ENCODE measurements at regions not wholly inside any gene's neighbourhood (a gene's known extent, or its start where the extent isn't known, plus 50 kb on each side); places are given as distances from the start of the nearest gene placed in this dataset.
"Not testable (repeated sequence)": the region's sequence is repeated elsewhere in the genome, so short reads cannot be mapped to it uniquely, and the experiment has no call there.

DNA sequence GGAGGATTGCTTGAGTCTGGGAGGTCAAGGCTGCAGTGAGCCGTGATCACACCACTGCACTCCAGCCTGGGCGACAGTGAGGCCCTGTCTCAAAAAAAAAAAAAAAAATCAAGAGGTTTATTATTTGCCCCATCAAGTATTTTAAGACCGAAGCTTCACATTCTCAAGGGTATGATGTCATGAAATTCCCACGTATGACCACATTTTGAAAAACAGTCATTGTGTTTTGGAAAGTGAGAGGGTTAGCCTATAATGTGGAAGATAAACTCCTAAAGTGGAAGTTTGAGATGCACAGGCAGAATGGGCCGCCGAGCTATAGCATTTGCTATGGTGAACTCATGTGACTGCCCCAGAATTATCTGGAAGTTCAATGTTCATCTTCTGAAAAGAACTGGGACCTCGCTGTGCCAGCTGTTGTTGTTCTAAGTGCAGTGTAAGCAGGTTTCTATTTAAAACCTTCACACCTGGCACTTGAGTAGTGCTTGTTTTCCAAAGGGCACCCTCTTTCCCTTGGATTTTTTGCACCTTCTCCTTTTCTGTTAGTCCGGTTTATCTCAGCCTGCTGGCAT, 96.9 kb upstream of the SLC25A33 start:
- DNase-seq, result no peak

DNA sequence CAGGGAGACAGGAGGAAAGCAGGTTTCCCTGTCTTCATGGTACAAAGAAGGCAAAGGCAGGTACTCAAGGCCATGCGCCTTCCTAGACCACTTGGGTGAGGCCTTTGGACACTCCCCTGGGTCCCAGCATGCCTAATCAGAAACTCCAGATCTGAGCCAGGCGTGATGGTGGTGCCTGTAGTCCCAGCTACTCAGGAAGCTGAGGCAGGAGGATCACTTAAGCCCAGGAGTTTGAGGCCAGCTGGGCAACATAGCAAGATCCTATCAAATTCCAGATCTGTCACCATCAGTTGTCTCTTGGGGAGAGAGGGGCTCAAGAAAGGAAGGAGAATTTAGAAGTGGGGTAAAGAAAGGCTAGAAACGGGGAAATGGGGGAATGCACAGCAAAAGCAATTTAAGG, 96.3 kb upstream of the SLC25A33 start:
- no peak for DNase-seq

DNA sequence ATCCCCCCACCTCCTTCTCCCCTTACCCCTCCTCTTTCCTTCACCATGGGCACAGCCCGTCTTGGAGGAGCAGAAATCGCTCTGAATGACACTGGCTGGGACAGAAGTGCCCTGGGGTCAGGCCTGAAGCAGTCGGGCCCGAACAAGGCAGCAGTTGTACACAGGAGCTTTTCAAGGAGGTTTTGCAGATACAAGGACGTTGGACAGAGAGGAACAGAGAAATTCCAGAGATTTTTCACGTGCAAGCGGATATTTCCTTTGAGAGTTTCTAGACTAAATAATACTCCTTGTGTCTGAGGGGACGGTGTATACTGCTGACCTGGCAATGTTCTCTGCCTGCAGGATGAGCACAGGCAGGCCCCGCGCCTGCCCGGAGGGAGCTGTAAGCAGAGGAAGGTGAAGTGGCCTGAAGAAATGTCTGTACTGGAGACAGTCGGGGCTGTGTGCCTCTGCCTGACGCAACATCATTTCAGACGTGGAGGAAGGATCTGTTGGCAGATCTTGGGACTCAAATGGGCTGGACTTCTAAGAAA, 95.3 kb upstream of the SLC25A33 start:
- no peak for DNase-seq

DNA sequence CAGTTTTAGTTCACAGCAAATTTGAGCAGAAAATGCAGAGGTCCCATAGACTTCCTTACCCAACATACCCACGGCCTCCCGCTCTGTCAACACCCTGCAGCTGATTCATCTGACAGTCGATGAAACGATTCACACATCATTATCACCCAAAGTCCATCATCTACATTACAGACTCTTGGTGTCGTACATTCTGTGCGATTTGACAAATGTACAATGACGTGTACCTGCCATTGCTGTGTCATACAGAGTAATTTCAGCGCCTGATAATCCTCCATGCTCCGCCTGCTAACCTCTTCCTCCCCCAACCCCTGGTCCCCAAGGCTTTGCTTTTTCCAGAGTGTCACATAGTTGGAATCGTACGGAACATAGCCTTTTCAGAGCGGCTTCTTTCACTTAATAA, 94.7 kb upstream of the SLC25A33 start:
- DNase-seq, result no peak

DNA sequence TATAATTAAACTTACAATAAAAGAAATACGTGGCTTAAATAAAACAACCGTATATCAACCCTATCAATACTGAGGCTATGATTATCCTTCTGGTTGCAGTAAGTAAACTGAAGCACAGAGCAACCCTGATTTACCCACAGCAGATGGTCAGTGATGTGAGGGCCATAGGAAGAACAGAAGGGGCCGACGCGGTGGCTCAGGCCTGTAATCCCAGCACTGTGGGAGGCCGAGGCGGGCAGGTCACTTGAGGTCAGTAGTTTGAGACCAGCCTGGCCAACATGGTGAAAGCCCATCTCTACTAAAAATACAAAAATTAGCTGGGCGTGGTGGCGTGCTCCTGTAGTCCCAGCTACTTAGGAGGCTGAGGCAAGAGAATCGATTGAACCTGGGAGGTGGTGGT, 94.2 kb upstream of the SLC25A33 start:
- not testable (repeated sequence) for DNase-seq

DNA sequence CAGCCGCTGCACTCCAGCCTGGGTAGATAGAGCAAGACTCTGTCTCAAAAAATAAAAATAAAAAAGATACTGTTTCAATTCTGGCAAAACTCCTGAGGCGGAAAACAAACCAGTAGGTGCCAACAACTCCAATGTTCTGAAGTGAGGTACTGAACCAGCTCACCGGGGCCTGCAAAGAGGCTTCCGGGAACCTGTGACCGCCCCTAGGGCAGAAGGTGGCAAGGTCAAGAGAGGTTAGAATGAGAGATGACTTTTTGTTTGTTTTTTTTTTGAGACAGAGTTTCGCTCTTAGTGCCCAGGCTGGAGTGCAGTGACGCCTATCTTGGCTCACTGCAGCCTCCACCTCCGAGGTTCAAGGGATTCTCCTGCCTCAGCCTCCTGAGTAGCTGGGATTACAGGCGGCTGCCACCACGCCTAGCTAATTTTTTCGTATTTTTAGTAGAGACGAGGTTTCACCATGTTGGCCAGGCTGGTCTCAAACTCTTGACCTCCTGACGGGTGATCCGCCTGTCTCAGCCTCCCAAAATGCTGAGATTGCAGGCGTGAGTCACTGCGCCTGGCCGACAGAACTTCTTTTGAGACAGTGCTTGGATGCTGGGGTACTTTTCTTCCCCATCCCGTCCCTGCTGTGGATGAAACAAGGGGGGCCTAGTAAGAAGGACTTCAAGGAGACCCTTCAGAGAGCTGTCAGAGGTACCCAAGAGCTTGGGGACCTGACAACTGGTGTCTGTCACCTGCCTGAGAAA, 91.9 kb upstream of the SLC25A33 start:
- no peak for DNase-seq

DNA sequence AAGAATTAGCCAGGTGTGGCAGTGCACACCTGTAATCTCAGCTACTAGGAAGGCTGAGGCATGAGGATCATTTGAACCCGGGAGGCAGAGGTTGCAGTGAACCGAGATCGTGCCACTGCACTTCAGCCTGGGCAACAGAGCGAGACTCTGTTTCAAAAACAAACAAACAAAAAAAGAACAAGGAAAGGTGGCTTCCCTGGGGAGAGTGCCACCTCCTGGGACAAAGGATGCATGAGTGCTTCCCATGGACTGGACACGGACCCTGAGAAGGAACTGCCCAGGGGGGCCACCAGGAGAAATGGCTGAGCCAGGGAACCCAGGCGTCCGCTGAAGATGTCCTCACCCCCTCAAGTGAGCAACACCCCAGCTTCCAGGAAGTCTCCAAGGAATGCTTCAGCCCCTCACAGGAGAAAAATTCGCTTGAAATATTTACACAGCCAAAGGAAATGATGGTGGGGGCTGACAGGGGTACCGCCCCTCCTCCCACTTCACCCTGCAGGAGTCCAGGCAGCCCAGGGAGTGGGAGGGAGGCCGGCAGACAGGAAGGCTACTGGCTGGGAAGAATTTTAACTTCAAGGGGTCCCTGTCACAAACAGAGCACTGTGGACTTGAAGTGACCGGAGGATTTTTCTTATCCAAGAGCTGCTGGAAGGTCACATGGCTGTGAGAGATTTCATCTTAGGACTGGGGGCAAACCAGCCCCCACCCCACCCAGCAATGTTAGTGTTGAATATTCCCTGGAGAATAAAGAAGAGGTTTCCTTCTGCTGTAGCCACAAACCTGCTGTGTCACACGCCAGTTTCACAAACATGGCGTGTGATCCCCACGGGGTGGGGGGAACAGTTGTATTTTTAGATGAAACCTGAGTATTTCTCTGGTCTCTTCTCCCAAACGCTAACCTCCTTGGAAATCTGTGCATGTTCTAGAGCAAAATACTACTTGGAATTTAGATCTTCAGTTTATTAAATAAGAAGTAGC, 90.8 kb upstream of the SLC25A33 start:
- DNase-seq, result no peak

DNA sequence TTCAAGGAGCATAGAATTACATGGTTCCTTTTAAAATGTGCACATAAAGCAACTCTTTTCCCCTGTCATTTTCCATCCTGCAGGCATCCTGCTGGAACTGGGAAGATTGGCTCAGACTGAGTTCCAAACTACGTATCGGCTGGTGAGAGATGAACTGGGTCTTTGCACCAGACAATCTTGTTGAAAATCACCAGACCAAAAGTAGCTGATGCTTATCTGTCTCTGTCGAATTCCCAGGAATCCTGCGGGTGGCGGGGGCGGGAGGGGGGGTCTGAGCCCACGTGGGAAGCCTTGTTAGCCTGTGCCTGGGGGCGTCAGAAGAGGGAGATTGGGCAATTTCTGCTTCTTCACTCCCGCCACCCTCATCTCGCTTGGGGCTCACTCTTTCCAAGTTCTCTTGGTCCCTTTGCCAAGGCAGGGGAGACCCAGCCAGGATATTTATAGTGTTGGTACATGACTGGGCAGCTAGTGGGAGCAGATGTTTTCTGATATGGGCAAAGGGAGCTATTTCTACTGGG, 90.1 kb upstream of the SLC25A33 start:
- no peak for DNase-seq

DNA sequence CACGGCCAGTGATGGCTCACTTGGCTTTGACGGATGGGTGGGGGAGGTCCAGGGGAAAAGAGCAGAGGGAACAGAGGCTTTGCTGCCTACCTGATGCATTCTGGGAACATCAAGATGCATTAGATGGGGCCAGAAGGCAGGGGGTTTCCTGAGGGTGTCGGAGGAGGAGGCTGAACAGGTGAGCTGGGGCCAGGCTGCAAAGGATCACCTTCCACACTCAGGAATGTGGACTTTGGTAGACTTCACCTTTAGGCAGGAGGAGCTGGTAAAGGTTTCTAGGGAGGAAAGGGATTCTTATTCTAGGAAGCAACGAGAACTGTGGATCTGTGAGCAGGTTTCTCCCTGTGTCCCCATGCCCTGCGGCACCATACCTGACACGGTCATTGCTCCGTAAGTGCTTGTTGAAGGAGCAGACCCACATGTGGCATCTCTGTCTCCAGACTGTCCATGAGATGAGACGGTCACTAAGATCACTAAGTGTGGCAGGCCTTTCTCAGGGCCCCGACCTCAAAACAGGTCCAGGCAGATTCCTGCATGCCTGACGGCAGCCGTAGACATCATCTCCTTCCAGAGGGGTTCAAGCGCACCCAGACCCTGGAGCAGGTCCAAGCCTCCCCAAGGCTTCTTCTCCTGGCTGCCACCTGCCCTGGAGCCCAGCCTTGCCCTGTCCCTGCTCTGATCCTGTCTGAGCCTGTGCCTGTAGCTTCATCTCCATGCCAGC, 89.1 kb upstream of the SLC25A33 start:
- DNase-seq, result no peak

DNA sequence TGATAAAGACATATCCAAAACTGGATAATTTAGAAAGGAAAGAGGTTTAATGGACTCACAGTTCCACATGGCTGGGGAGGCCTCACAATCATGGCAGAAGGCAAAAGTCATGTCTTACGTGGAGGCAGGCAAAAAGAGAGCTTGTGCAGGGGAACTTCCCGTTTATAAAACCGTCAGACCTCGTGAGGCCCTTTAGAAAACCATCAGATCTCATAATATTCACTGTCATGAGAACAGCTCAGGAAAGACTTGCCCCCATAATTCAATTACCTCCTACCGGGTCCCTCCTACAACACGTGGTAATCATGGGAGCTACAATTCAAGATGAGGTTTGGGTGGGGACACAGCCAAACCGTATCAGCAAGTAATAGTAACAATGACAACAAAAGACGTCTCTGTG, 88.2 kb upstream of the SLC25A33 start:
- DNase-seq, result no peak

DNA sequence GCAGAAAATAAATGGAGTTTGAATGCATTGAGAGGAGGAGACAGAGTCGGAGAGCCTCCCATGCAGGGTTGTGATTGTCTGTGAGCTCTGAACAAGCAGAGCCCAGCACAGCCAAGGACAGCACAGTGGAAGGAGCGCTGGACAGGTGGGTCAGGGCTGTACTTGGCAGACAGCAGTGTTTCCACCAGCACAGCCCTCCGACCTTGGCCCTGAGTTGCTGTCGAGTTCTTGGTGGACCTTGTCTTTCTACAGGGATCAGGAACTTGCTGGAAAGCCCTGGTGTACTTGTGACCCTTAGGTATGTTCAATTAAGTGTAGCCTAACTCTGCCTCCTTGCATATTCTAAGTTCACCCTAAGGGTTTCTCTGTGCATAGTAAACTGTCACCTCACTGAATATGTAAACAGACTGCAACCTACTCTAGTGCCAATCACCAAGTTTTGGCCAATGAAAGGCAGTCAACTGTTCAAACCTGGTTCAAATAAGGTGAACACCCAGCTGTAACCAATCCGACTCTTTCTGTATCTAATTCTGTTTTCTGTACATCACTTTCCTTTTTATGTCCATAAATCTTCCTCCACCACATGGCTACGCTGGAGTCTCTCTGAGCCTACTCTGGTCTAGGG, 86.6 kb upstream of the SLC25A33 start:
- DNase-seq, result no peak

DNA sequence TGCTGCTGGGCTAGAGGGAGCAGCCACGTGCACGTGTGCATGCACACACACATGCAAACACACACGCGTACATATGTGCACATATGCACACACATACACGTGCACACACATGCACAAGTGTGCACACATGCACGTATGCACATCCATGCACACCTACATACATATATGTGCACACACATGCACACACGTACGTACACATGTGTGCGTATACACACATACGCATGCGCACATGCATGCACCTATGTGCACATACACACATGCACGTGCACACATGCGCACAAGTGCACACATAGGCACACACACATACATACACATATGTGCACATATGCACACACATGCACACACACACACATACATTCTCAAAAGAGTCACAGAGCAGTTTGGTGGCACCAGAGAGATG, 85.9 kb upstream of the SLC25A33 start:
- no peak for DNase-seq

DNA sequence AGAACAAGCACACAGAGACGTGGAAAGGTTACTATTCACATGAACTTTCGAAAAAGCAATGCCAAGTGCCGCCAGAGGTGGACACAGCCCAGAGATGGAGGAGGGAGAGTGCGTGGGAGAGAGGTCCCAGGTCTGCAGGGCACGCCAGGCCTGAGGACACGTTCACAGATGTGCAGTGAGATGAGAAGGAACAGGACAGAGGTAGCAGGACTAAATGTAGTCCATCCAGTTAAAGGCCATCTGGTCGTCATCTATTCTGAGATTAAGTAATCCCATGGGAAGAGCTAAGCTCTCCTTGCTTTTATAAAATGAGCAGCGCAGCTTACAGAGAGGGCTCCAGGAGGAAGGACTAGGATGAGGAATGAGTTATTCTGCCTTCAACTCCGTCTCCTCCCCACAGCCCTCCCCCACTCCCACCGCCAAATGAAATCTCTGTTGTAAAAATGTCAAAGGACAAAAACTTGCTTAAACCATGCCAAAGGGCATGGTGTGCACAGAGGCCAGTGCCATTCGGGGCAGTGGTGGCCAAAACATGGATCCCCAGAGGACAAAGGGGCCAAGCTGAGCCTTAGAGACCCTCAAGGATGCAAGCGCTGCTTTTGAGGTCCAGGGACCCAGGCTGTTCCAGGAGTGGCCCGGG, 85.4 kb upstream of the SLC25A33 start:
- DNase-seq, result no peak

DNA sequence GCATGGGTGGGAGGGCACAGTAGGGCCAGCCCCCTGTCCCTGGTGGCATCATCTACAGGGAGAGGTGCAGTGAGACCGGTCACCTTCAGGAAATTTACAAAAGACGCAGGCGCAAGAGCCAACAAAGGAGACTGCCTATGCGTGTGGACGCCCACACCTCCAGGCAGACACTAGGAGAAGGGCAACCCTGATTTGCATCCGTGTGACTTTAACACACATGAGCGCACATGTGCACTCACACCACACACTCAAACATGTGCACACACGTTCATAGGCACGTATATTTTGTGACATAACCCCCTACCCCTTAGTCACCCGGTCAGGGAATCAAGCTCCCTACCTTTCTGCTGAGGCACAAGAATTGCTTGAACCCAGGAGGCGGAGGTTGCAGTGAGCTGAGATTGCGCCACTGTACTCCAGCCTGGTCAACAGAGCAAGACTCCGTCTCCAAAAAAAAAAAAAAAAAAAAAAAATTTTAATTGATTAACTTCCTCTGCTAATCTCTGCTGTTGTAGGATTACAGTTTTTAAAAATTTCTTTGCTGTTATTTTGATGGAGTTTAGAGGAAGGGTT, 84.7 kb upstream of the SLC25A33 start:
- no peak for DNase-seq

DNA sequence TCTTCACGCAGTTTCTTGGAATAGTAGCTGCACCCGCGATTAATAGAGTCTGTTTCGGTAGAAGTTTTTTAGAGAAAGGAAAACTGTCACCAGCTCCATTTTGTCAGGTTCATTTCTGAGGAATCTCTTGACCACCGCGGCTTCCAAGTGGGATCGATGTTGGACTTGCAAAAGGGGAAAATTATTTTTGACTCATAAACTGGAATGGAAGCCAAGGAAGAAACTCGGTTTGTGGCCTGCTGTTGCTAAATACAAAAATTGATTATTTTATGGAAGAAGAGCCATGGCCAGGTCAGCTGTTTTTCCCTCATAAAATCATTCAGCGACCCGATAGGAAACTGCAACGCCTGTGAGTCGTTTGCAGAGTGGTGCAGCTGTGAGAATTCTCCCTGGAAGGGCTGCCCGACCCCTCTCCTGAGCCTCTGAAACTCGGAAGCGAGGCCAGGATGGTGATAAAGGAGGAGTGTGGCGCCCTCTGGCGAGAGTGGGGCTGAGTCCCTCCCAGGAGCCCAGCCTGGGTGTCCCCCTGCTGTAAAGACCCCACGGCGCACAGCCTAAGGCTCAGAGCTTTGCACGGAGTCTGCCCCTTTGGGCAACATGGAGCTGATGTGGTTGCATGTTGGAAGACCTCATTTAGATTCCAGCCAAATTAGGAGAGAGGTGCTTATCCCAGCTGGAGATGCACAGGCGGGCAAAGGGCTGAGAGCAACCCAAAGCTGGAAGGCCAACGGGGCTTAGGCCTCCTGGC, 83.6 kb upstream of the SLC25A33 start:
- DNase-seq, result no peak

DNA sequence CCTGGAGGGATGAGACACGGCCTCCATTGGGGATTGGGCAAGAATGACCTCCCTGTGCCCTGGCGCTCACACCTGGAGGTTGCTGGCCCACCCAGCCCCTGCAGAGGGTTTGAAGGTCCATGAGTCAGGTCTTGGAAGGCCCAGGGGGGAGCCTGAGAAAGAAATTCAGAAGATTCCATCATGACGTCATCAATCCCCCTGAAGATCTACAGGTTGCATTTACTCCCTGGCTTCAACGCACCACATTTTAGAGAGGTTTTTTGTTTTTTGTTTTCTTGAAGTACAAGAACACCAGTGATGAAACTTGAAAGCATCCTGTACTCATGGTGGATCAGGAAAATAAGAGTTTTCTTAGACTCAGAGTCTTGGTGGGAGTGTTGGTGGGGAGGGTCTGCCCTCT, 82.4 kb upstream of the SLC25A33 start:
- no peak for DNase-seq

DNA sequence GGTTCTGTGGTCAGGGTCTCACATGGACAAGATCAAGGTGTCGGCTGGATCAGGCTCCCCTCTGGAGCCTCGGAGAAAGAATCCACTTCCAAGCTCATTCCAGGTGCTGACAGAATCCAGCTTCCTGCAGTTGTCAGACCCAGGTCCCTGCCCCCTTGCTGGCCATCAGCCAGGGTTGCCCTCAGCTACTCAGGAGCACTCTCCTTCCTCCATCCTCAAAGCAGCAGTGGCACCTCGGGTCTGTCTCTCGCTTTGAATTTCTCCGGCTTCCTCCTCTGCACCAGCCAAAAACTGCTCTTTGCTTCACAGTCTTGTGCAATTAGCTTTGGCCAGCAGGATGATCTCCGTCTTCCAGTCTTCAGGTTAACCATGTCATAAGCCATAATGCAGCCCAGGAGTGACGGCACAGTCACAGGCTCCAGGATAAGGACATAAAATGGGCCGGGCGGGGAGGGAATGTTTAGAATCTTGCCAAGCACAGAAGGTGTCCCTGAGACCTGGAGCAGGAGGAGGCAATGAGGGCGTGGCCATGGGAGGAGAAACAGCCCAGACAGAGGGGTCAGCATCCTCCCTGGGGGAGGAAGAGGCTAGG, 79.4 kb upstream of the SLC25A33 start:
- no peak for DNase-seq

DNA sequence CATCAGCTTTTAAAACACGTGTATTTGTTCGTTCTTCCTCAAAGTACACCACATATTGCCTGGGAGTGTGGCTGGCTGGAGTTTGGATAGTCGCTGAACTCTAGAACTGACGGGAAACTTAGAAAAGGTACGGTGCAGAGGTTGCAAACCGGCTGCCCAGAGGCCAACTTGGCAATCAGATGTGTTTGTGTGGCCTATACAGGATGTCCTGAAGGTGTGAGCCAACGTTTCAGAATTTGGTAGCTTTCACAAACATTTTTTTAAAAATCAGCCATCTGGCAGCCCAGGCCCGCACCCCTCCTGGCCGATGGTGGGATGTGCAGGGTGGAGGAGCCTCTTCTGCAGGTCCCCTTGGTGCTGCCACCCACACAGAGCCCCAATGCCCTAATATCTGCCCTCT, 73.6 kb upstream of the SLC25A33 start:
- no peak for DNase-seq

DNA sequence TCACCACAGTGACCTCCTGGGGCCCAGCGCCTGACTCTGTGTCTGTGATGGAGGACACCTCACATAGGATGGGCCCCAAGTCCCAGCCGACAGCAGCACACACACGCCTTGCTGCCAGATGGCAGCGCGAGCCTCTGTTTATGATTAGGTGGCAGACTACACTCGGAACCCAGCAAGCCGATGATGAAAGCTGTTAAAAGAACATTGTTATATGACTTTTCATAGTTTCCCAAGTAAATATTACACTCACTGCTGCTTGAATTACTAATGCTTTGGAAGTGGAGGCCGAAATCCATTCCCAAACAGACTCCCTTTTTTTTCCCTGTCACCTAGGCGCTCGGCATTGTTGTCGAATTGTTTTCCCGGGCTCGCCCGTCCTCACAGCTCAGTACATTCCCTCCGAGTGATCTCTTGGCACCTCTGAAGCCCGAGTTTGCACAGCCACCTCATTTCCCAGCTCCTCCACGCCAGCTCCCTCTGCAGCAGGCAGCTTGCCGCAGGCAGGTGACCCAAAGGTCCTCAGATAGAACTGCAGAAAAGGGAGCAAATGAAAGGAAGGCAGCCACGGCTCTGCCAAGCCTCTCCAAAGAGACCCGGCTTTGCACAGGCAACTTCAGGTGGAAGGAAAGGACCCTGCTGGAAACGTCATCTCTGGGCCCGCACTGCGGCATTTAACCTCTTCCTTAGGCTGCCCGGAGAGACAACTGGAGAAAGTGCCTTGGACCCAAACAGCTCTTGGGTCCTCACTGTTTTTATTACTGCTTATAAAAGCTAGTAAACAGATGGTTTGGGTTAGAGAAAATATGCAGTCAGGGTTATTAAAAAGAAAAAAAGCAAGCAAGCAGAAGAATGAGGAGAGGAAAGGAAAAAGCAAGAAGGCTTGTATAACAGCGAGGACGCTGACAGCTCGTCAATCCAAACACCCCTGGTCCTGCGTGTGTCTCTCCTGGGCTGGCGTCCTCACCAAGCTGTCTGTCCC, 72.2 kb upstream of the SLC25A33 start:
- no peak for DNase-seq
